PC-3 (cell line): ENCODE measurements at regions not wholly inside any gene's neighbourhood (a gene's known extent, or its start where the extent isn't known, plus 50 kb on each side); places are given as distances from the start of the nearest gene placed in this dataset.
"Not testable (repeated sequence)": the region's sequence is repeated elsewhere in the genome, so short reads cannot be mapped to it uniquely, and the experiment has no call there.

Experiments
- EZH2 ChIP-seq: fragments of 300-600 bp; sonication (generic); IDR thresholded peaks from one replicate; pipeline ENCODE4 v1.6.1; 2017; ENCODE audit warnings: antibody characterized with exemption, mild to moderate bottlenecking, low read length; ENCODE audit not compliant: unreplicated experiment
- EZH2phosphoT487 ChIP-seq: fragments of 300-600 bp; sonication (generic); IDR thresholded peaks from 2 replicates; pipeline ENCODE4 v1.6.1; 2018; ENCODE audit warnings: mild to moderate bottlenecking, antibody characterized with exemption, low read length, borderline replicate concordance
- TF ChIP-seq, protein P1 (sequence below): fragments of 300-600 bp; sonication (generic); conservative IDR thresholded peaks from 2 replicates; pipeline ENCODE4 v1.5.1; 2017; ENCODE audit warnings: antibody characterized with exemption, low read depth, mild to moderate bottlenecking, low read length

DNA sequence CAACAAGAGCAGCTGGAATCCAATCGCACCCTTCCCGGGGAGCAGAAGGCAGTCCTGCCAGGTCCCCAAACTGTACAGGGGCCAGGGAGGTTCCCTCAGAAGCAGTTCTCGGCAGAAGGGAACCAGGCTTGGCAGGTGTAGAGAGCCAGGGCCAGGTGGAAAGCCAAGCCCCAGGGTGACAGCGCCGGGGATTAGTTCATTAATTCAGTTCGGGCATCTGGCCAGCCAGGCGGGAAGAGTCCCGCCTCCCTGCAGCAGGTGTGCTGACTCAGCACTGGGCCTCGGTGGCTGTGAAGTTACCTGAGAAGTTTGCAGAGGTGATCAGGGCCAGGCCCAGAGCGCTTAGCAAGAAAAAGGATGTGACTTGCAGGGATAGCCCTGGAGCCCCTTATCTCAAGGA, 4060.0 kb upstream of the TPTE start:
- TF ChIP-seq, protein P1, sequence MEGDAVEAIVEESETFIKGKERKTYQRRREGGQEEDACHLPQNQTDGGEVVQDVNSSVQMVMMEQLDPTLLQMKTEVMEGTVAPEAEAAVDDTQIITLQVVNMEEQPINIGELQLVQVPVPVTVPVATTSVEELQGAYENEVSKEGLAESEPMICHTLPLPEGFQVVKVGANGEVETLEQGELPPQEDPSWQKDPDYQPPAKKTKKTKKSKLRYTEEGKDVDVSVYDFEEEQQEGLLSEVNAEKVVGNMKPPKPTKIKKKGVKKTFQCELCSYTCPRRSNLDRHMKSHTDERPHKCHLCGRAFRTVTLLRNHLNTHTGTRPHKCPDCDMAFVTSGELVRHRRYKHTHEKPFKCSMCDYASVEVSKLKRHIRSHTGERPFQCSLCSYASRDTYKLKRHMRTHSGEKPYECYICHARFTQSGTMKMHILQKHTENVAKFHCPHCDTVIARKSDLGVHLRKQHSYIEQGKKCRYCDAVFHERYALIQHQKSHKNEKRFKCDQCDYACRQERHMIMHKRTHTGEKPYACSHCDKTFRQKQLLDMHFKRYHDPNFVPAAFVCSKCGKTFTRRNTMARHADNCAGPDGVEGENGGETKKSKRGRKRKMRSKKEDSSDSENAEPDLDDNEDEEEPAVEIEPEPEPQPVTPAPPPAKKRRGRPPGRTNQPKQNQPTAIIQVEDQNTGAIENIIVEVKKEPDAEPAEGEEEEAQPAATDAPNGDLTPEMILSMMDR: not testable (repeated sequence)
- not testable (repeated sequence) for TF ChIP-seq EZH2, EZH2phosphoT487
